Urinary bladder (tissue), 3 donors: ENCODE measurements at regions not wholly inside any gene's neighbourhood (a gene's known extent, or its start where the extent isn't known, plus 50 kb on each side); places are given as distances from the start of the nearest gene placed in this dataset.

Experiments used
- DNase-seq: peaks from one replicate; pipeline ENCODE4 v3.0.0-alpha.2; 2015; ENCODE audit errors: extremely low spot score
- H3K27ac ChIP-seq: one replicate; pipeline ENCODE4 v1.5.1; 2013; ENCODE audit warnings: low read depth, mild to moderate bottlenecking, moderate library complexity
- H3K36me3 ChIP-seq: one replicate; pipeline ENCODE4 v1.6.1; 2013; ENCODE audit warnings: mild to moderate bottlenecking, moderate library complexity; ENCODE audit not compliant: insufficient read depth
- H3K4me1 ChIP-seq: one replicate; pipeline ENCODE4 v1.6.1; 2013; ENCODE audit warnings: mild to moderate bottlenecking, moderate library complexity; ENCODE audit not compliant: insufficient read depth
- H3K4me3 ChIP-seq: one replicate; pipeline ENCODE4 v1.5.1; 2013; ENCODE audit warnings: low read depth, low read length
- WGBS: extraction: QIAGEN DNeasy Blood & Tissue Kit; methylation state at CpG from one replicate; pipeline ENCODE4 v1.1.7; 2013; 5-methylcytosine and 5-hydroxymethylcytosine counted together
- donor health status: healthy with polysubstance abuse.
- donor health status: healthy.

DNA sequence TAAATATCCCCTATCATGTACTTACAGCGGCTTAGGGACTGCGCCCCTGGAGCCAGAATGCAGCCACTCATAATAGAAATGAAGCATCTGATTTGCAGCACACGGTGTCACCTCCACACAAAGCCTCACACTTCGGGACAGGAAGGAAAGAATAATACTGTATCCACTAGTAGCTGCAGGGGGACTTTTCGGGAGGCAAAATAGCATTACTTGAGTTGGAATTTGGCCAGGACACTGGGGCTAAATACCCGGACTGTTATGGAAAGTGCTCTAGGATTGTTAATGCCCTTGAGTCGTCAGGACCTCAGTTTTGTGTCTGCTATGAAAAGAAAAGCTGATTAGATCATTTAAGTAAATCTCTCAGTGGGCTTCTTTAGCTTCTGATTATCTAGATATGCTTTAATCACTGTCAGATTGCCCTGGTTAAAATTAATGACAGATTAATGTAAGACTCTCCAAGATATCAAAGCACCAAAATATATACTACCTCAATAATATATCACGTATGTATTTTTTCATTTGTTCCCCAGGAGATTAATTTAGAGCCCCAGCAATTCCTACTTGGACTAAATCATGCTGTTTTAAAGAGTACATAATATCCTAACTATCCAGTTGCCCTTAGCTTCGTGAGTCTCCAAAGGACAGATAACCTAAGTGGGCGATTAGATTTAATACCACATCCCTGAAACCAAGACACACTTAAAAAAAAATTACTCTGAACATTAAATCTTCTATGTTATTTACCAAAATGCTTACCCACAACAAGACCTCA, 173.0 kb upstream of the NEBL start:
- Histone ChIP-seq H3K27ac (no peak overlapping the region), H3K4me3 (no peak overlapping the region), H3K36me3 (no peaks in the 10 kb centered on the region), H3K4me1 (no peaks in the 10 kb centered on the region)
- no peak for DNase-seq
- WGBS: 39% methylated on average over 10 of the region's 10 CpGs

DNA sequence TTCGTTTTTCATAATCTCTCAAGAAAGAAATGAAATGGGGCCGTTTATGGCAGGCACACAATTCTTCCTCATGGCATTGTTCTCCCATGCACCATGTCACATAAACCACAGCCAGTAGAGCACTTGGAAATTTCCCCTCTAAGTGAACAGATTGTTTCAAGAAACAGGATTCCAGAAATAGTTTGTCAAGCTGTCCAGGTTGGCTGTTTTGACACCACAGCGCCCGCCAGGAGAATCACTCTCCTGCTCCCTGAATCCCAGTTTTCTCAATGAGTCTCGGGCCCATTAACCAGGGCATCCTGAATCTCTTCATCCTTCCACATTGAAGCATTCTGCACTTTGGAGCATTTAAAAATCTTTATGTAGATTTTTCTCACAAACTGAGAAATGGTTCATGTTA, 172.2 kb upstream of the NEBL start:
- WGBS: 86% methylated on average over 5 of the region's 5 CpGs
- no peaks in the 10 kb centered on the region for H3K4me1 ChIP-seq
- no peak overlapping the region for H3K4me3 ChIP-seq
- H3K36me3 ChIP-seq: no peaks in the 10 kb centered on the region
- no peak overlapping the region for H3K27ac ChIP-seq
- no peak for DNase-seq

DNA sequence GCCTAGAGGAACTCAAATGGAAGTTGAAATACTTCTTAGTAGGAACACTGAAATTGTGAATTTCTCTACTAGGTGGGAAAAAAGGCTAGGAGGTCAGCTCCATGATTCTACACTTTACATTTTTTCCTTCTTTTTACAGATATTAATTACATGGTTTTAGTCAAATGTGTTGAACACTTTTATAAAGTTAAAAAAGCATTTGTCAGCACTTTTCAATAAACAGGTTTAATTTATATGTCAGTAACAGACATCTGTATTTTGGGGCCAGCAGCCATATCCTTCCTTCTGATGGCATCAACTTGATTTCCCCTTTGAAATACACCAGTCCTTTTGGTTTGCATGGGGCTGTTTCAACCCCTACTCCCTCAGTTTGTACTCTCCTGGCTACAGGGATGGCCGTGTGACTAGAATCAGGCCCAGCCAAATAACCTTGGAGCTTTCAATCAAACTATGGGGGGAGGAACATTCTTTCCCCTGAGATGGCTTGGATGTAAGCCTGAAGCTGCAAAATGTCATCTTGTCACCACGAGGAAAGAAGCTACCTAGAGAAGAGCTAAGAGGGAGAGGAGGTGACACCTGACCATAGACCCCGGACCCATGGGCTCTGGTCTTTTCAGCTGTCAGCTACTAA, 171.0 kb upstream of the NEBL start:
- no peaks in the 10 kb centered on the region for H3K4me1 ChIP-seq
- H3K36me3 ChIP-seq: no peaks in the 10 kb centered on the region
- WGBS: 77% methylated on average over 3 of the region's 3 CpGs

DNA sequence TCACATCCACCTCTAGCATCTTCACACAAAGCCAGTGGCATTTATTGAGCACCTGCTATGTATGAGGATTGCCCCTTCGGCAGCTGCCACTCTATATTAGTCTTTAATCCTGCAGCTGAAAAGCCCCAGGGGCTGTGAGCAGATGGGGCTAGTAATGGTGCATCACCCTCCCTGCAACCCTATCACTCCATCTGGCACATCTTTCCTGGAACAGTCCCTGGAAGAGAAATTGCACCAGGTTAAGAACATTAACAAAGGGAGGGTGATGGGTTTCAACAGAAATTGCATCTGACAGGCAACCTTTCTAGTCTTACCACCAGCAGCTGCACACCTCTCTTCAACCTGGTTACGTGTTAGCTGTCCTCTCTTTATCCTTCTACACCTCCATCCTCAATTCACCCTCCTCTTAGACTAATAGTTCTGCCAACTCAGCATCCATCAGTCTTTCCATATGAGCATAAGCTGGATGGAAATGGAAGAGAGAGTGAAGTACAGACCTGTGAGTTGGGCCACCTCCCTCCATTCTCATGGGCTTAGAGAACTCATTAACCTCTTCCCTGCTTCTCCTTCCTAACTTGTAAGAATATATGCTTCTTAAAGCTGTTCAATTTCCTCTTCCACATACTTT, 168.6 kb upstream of the NEBL start:
- Histone ChIP-seq H3K27ac (no peak overlapping the region), H3K36me3 (no peaks in the 10 kb centered on the region), H3K4me1 (no peaks in the 10 kb centered on the region), H3K4me3 (no peak overlapping the region)
- no peak for DNase-seq
- WGBS: 79% methylated on average over 2 of the region's 2 CpGs

More for the DNA sequence above, 171.0 kb upstream of the NEBL start:
- H3K27ac ChIP-seq: no peak overlapping the region
- no peak overlapping the region for H3K4me3 ChIP-seq
- DNase-seq: no peak

DNA sequence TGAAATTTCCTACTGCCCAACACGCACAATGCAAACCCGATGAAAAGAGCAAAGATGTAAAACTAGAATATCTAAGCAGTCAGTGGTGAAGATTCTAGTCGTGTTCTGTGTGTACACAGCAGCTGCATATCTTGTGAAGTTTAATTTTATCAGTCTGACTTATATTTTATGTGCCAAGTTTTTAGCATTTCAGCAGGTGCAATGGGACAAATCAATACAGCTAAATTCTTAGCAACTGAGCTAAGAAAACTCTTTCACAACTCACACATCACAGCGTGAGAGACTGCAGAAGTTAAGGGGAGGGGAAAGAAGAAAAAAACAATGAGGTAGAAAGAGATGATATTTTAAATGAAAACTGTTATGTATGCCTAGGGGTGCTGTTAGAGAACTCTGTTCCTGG, 164.9 kb upstream of the NEBL start:
- WGBS: 59% methylated on average over 4 of the region's 4 CpGs

DNA sequence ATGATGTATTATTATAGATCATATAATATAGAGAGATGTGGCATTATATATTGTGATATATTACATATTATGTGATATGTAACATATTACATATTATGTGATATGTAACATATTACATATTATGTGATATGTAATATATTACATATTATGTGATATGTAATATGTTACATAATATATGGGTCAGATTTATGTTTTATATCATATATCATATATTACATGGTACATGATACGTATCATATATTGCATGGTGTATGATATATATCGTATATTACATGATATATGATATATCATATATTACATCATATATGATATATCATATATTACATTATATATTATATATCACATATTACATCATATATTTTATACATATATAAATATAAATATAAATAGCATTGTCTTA, 164.1 kb upstream of the NEBL start:
- Histone ChIP-seq H3K36me3 (no peaks in the 10 kb centered on the region), H3K27ac (no peak overlapping the region), H3K4me1 (no peaks in the 10 kb centered on the region), H3K4me3 (no peak overlapping the region)
- no peak for DNase-seq
- WGBS: 98% methylated on average over 2 of the region's 2 CpGs

More for the DNA sequence above, 164.9 kb upstream of the NEBL start:
- Histone ChIP-seq H3K27ac (no peak overlapping the region), H3K4me3 (no peak overlapping the region), H3K36me3 (no peaks in the 10 kb centered on the region), H3K4me1 (no peaks in the 10 kb centered on the region)
- DNase-seq: no peak

DNA sequence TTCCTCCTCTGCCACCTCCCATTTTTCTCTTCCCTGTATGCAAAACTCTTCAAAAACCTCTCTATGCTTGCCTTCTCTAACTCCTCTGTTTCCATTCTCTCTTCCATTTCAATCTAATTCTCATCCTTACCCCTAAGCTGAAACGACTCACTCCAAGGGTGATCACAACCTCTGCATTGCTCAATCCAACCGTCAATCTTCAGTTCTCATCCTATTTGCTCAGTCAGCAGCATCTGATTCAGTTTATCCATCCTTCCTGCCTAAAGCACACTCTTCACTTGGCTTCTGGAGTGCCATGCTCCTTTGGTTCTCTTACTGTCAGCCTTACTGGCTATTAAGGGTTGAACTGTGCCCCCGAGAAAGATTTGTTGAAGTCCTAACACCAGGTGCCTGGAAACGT, 163.5 kb upstream of the NEBL start:
- H3K27ac ChIP-seq: no peak overlapping the region
- H3K4me1 ChIP-seq: no peaks in the 10 kb centered on the region
- H3K4me3 ChIP-seq: no peak overlapping the region
- WGBS: 77% methylated on average over 4 of the region's 4 CpGs
- H3K36me3 ChIP-seq: no peaks in the 10 kb centered on the region
- DNase-seq: no peak

DNA sequence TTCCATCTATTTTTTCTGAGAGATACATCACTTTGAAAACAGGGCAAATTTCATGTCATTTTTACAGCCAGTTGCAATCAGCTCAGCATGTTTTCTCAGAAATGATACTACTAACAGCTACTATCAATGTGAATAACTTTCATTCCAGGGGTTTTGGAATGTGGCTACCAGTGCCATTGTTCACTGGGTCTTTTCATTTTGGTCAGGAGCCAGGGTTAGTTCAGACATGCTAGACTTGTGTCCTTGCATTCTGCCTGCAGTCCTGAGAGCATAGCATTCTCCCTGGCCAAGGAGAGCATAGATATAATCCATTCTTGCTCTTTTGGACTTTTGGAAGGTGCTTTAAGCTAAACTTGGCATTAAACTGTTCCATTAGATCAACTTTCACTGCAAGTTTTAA, 160.9 kb upstream of the NEBL start:
- no peaks in the 10 kb centered on the region for H3K4me1 ChIP-seq
- H3K36me3 ChIP-seq: no peaks in the 10 kb centered on the region
- H3K27ac ChIP-seq: no peak overlapping the region
- H3K4me3 ChIP-seq: no peak overlapping the region
- no peak for DNase-seq

DNA sequence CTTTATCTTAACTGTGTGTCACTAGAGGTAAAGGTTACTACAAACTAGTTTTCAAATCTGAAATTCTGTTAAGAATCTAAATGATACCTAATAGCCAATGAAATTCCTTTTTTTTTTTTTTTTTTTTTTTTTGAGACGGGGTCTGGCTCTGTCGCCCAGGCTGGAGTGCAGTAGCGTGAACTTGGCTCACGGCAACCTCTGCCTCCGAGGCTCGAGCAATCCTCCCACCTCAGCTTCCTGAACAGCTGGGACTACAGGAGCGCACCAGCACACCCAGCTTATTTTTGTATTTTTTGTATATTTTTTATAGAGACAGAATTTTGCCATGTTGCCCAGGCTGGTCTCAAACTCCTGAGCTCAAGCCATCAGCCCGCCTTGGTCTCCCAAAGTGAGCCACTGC, 160.3 kb upstream of the NEBL start:
- 92% methylated on average over 8 of the region's 8 CpGs for WGBS

DNA sequence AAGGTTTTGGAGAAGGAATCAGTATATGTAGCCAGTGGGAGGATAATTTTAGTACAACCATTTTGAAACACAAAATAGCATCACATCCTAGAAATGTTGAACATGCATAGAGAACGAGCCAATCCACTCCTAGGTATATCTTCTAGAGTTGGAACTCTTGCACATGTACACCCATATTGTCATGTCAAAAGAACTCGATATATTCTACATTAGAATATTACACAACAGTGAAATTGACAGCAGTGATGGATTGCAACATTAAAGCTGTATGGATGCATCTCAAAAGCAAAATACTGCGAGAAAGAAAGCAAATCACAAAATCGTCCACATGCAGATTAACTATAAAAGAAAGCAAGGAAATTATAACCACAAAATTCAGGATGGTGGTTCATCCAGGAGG, 159.3 kb upstream of the NEBL start:
- Histone ChIP-seq H3K27ac (no peak overlapping the region), H3K4me1 (no peaks in the 10 kb centered on the region), H3K4me3 (no peak overlapping the region), H3K36me3 (no peaks in the 10 kb centered on the region)
- no peak for DNase-seq
- 81% methylated on average over 4 of the region's 4 CpGs for WGBS

More for the DNA sequence above, 160.3 kb upstream of the NEBL start:
- DNase-seq: no peak
- no peaks in the 10 kb centered on the region for H3K36me3 ChIP-seq
- no peak overlapping the region for H3K4me3 ChIP-seq
- H3K4me1 ChIP-seq: no peaks in the 10 kb centered on the region
- H3K27ac ChIP-seq: no peak overlapping the region

DNA sequence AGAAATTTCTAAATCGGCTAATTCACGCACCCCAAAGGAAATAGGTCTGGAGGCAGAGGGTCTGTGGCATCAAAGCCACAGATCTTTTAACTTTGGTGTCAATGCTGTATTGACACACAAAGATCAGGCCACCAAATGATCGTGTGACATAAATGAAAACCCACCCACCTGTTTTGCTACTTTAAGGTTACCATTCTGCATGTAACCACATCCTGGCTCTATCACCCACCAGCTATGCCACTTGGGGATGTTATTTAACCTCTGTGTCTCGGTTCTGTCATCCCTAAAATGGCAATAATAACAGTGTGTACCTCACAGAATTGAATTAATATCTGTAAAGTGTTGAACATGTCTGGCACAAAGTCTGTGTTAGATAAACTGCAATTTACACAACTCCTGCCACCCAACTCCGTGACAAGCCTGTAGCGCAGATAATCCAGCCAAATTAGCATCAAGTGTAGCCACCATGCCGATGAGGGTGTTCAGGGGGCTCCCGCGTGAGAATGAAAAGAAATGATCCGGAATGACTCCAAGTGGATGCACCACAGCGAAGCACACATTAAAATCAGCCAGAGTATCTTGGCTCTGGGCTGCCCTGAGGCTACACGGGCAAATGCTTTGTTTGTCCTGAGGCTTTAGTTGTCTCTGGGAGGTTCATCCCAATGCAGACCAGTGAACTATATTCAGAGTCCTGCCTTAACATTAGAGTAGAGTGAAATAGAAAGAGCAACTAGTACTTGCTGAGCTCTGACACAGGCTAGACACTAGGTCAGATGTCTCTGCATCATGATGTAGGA, 158.4 kb upstream of the NEBL start:
- Histone ChIP-seq H3K27ac (no peak overlapping the region), H3K4me3 (no peak overlapping the region), H3K4me1 (no peaks in the 10 kb centered on the region), H3K36me3 (no peaks in the 10 kb centered on the region)
- no peak for DNase-seq
- WGBS: 75% methylated on average over 12 of the region's 12 CpGs

DNA sequence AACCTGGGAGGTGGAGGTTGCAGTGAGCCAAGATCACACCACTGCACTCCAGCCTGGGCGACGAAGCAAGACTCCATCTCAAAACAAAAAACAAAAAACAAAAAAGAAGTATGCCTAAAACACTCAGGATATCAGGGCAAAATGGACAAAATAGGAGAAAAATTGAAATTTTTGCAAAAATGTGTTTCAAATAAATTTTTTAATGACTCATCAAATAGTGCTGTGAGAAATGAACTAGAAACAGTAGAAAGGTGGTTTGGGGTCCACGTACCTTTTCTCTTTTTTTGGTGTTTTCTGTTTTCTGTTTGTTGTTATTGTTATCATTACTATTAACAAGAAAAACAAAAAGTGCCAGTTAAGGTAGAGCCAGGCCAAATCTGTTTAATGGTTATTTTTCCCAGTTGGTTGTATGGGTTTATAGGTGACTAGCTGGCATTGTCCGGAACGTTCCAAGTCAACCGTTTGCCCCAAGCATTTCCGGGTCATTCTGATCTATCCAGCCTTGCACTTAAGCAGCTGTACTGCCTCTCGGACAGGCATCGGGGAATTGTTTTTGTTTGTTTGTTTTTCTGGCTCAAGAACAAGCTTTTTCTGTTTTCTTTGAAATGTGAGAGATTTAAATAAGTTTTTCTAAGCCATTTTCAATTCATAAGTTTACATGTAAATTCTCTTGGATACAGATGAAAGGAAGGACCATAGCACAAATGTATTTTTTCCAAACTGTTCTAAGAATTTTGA, 157.0 kb upstream of the NEBL start:
- H3K27ac ChIP-seq: no peak overlapping the region
- no peaks in the 10 kb centered on the region for H3K4me1 ChIP-seq
- DNase-seq: no peak
- WGBS: 77% methylated on average over 9 of the region's 9 CpGs
- H3K36me3 ChIP-seq: no peaks in the 10 kb centered on the region
- no peak overlapping the region for H3K4me3 ChIP-seq

DNA sequence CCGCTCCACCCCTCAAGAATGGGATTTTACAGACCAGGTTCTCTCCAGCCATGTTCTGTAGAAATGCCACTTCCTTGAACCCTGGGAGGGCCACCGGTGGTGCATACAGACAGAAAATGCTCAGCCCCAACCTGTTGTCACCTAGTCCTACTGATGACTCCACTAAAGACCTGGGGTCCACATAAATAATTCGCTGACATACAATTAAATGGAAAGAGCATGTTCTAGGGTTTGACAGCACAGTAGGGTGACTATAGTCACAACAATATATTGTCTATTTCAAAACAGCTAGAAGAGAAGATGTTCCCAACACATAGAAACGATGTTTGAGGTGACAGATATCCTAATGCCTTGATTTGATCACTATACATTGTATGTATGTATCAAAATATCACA, 155.6 kb upstream of the NEBL start:
- DNase-seq: no peak
- Histone ChIP-seq H3K36me3 (no peaks in the 10 kb centered on the region), H3K4me1 (no peaks in the 10 kb centered on the region), H3K4me3 (no peak overlapping the region), H3K27ac (no peak overlapping the region)
- 90% methylated on average over 4 of the region's 4 CpGs for WGBS
